Neural cell (in vitro differentiated cells): ENCODE measurements at regions not wholly inside any gene's neighbourhood (a gene's known extent, or its start where the extent isn't known, plus 50 kb on each side); places are given as distances from the start of the nearest gene placed in this dataset.

Experiments
- H2AFZ ChIP-seq: fragments of 200-600, 300-800 bp; sonication (generic), shearing (Covaris generic); 2 replicates; pipeline ENCODE4 v1.6.0; 2014; ENCODE audit warnings: low read depth, mild to moderate bottlenecking, antibody characterized with exemption, low read length, moderate library complexity
- H3F3A ChIP-seq: fragments of 200-600 bp; shearing (Covaris generic); 2 replicates; pipeline ENCODE4 v1.6.1; 2016; ENCODE audit warnings: mild to moderate bottlenecking, moderate library complexity, mixed read lengths, antibody characterized with exemption, low read length; ENCODE audit not compliant: insufficient read depth, poor library complexity, severe bottlenecking
- H3K27ac ChIP-seq: fragments of 200-600, 300-800 bp; sonication (generic), shearing (Covaris generic); 2 replicates; pipeline ENCODE4 v1.5.1; 2014; ENCODE audit warnings: mild to moderate bottlenecking, low read length, moderate library complexity
- H3K27me3 ChIP-seq: fragments of 300-800, 200-600 bp; sonication (generic), shearing (Covaris generic); 2 replicates; pipeline ENCODE4 v1.6.0; 2014; ENCODE audit warnings: mild to moderate bottlenecking, low read depth, low read length, moderate library complexity; ENCODE audit not compliant: insufficient read depth
- H3K36me3 ChIP-seq: fragments of 300-800, 200-600 bp; sonication (generic), shearing (Covaris generic); 2 replicates; pipeline ENCODE4 v1.5.1; 2014; ENCODE audit warnings: mild to moderate bottlenecking, antibody characterized with exemption, low read length, moderate library complexity; ENCODE audit not compliant: insufficient read depth
- H3K4me2 ChIP-seq: fragments of 300-800, 200-600 bp; sonication (generic), shearing (Covaris generic); 2 replicates; pipeline ENCODE4 v1.6.0; 2014; ENCODE audit warnings: mild to moderate bottlenecking, low read length
- H3K4me3 ChIP-seq: fragments of 300-800, 200-600 bp; sonication (generic), shearing (Covaris generic); 2 replicates; pipeline ENCODE4 v1.5.1; 2014; ENCODE audit warnings: mild to moderate bottlenecking, low read length, moderate library complexity
- H3K79me2 ChIP-seq: fragments of 200-600 bp; shearing (Covaris generic); replicated peaks from 2 replicates; pipeline ENCODE4 v1.6.0; 2014; ENCODE audit warnings: mild to moderate bottlenecking, low read length, moderate library complexity; ENCODE audit not compliant: insufficient read depth
- H3K9ac ChIP-seq: fragments of 300-800, 200-600 bp; sonication (generic), shearing (Covaris generic); 2 replicates; pipeline ENCODE4 v1.6.1; 2016; ENCODE audit warnings: mild to moderate bottlenecking, low read length, mixed read lengths
- H3K9me2 ChIP-seq: fragments of 200-600 bp; shearing (Covaris generic); 2 replicates; pipeline ENCODE4 v1.6.1; 2016; ENCODE audit warnings: mild to moderate bottlenecking, low read length, mixed read lengths; ENCODE audit not compliant: insufficient read depth
- H3K9me3 ChIP-seq: fragments of 200-600, 300-800 bp; sonication (generic), shearing (Covaris generic); 2 replicates; pipeline ENCODE4 v1.6.1; 2016; ENCODE audit warnings: mild to moderate bottlenecking, mixed run types, low read length, moderate library complexity, mixed read lengths
- H4K20me1 ChIP-seq: fragments of 200-600 bp; shearing (Covaris generic); 2 replicates; pipeline ENCODE4 v1.6.1; 2016; ENCODE audit warnings: mild to moderate bottlenecking, mixed run types; ENCODE audit not compliant: insufficient read depth
- CTCF ChIP-seq: fragments of 450-650 bp; IDR thresholded peaks from 2 replicates; pipeline ENCODE4 v1.5.1; 2014; ENCODE audit warnings: antibody characterized with exemption, mild to moderate bottlenecking, moderate library complexity; ENCODE audit not compliant: poor library complexity, severe bottlenecking
- EP300 ChIP-seq: fragments of 450-650 bp; conservative IDR thresholded peaks from 2 replicates; pipeline ENCODE4 v1.6.1; 2014; ENCODE audit warnings: antibody characterized with exemption, mild to moderate bottlenecking, moderate library complexity; ENCODE audit not compliant: poor library complexity, severe bottlenecking
- EZH2 ChIP-seq: fragments of 200-600, 300-800 bp; shearing (Covaris generic), sonication (generic); IDR thresholded peaks from 2 replicates; pipeline ENCODE4 v1.6.1; 2014; ENCODE audit warnings: antibody characterized with exemption, low read length, borderline replicate concordance, mild to moderate bottlenecking; ENCODE audit not compliant: insufficient read depth, poor library complexity, severe bottlenecking
- MXI1 ChIP-seq: fragments of 450-650 bp; conservative IDR thresholded peaks from 2 replicates; pipeline ENCODE4 v1.6.1; 2014; ENCODE audit warnings: antibody characterized with exemption, mild to moderate bottlenecking; ENCODE audit not compliant: poor library complexity, severe bottlenecking
- POLR2AphosphoS5 ChIP-seq: IDR thresholded peaks from 2 replicates; pipeline ENCODE4 v1.6.1; 2012
- RAD21 ChIP-seq: fragments of 450-650 bp; conservative IDR thresholded peaks from 2 replicates; pipeline ENCODE4 v1.6.1; 2014; ENCODE audit warnings: antibody characterized with exemption, mild to moderate bottlenecking, moderate library complexity
- REST ChIP-seq: IDR thresholded peaks from 2 replicates; pipeline ENCODE4 v1.6.1; 2012; ENCODE audit warnings: borderline replicate concordance
- SMC3 ChIP-seq: fragments of 450-650 bp; conservative IDR thresholded peaks from 2 replicates; pipeline ENCODE4 v1.6.1; 2014; ENCODE audit warnings: antibody characterized with exemption, mild to moderate bottlenecking, moderate library complexity; ENCODE audit not compliant: poor library complexity
- TAF1 ChIP-seq: IDR thresholded peaks from 2 replicates; pipeline ENCODE4 v1.6.1; 2012; ENCODE audit warnings: low read depth

DNA sequence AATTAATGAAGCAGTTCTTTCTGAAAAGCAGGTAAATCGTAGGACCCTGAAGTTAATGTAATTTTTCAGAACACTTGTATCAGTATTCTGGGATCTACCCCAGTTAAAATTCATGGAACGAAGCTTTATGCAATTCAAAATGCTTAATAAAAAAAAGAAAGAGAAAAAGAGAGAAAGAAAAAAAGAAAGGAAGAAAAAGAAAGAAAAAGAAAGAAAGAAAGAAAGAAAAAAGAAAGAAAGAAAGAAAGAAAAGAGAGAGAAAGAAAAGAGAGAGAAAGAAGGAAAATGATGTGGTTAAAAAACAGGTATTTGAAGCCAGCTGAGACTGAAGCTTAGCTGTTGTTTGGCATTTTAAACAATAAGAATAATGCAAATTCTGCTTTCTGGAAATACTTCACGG, 427.4 kb upstream of the AKR1E2 start:
- H3K4me3 ChIP-seq, result no peak overlapping the region
- H3K9me2 ChIP-seq, result no peaks in the 10 kb centered on the region
- no peak overlapping the region for H3K27ac ChIP-seq
- no peaks in the 10 kb centered on the region for H3K9me3 ChIP-seq
- no peaks in the 10 kb centered on the region for H4K20me1 ChIP-seq
- no peaks in the 10 kb centered on the region for H3K36me3 ChIP-seq
- no peaks in the 10 kb centered on the region for H3K27me3 ChIP-seq
- no peak overlapping the region for H3K4me2 ChIP-seq
- H3K79me2 ChIP-seq, result no peaks in the 10 kb centered on the region
- TF ChIP-seq POLR2AphosphoS5 (no peak), MXI1 (no peak), EP300 (no peak), SMC3 (no peak), EZH2 (no peak), RAD21 (no peak), CTCF (no peak), TAF1 (no peak), REST (no peak)
- no peak overlapping the region for H3K9ac ChIP-seq
- no peaks in the 10 kb centered on the region for H3F3A ChIP-seq
- H2AFZ ChIP-seq, result no peak overlapping the region

DNA sequence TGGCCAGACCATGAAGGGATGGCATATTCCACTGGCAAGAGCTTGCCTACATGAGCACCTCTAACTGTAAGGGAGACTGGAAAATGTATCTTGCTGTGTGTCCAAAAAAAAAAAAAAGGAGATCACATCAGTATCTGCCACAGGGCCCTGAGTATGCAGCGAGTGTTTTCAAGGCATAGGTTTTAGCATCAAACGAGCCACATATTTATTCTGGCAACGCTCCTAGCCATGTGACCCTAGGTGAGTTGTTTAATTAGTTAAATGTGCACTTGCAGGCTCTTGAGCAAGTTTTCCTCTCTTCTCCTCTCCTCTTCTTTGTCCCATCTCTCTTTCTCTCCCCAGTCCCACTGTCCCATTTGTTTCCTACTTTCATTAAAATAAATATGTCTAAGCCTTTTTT, 428.7 kb upstream of the AKR1E2 start:
- Histone ChIP-seq H3K9me2 (no peaks in the 10 kb centered on the region), H4K20me1 (no peaks in the 10 kb centered on the region), H3K36me3 (no peaks in the 10 kb centered on the region), H3K27ac (no peak overlapping the region), H3K9ac (no peak overlapping the region), H2AFZ (no peak overlapping the region), H3F3A (no peaks in the 10 kb centered on the region), H3K4me3 (no peak overlapping the region), H3K27me3 (no peaks in the 10 kb centered on the region), H3K9me3 (no peaks in the 10 kb centered on the region), H3K4me2 (no peak overlapping the region), H3K79me2 (no peaks in the 10 kb centered on the region)
- no peak for TF ChIP-seq EZH2
- TF ChIP-seq TAF1, result no peak
- no peak for TF ChIP-seq SMC3
- TF ChIP-seq MXI1, result no peak
- TF ChIP-seq CTCF, result no peak
